22Rv1 (cell line): ENCODE measurements at regions not wholly inside any gene's neighbourhood (a gene's known extent, or its start where the extent isn't known, plus 50 kb on each side); places are given as distances from the start of the nearest gene placed in this dataset.

Source experiments
- ZFX ChIP-seq: fragments of 450-650 bp; IDR thresholded peaks from 2 replicates; pipeline ENCODE4 v1.6.1; 2017; ENCODE audit warnings: antibody characterized with exemption, borderline replicate concordance
- TF ChIP-seq, protein P1 (sequence below): fragments of 450-650 bp; IDR thresholded peaks from 2 replicates; pipeline ENCODE4 v1.5.1; 2017; ENCODE audit warnings: mild to moderate bottlenecking

GRCh38 chr2:120948662-120949011, 213.0 kb downstream of the GLI2 start:
- TF ChIP-seq, protein P1, sequence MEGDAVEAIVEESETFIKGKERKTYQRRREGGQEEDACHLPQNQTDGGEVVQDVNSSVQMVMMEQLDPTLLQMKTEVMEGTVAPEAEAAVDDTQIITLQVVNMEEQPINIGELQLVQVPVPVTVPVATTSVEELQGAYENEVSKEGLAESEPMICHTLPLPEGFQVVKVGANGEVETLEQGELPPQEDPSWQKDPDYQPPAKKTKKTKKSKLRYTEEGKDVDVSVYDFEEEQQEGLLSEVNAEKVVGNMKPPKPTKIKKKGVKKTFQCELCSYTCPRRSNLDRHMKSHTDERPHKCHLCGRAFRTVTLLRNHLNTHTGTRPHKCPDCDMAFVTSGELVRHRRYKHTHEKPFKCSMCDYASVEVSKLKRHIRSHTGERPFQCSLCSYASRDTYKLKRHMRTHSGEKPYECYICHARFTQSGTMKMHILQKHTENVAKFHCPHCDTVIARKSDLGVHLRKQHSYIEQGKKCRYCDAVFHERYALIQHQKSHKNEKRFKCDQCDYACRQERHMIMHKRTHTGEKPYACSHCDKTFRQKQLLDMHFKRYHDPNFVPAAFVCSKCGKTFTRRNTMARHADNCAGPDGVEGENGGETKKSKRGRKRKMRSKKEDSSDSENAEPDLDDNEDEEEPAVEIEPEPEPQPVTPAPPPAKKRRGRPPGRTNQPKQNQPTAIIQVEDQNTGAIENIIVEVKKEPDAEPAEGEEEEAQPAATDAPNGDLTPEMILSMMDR = no peak
- no peak for TF ChIP-seq ZFX
